AG04449 (cell line): ENCODE measurements at regions not wholly inside any gene's neighbourhood (a gene's known extent, or its start where the extent isn't known, plus 50 kb on each side); places are given as distances from the start of the nearest gene placed in this dataset.

Experiments used
- CTCF ChIA-PET: fragments of 350-600 bp; formaldehyde crosslinking; extraction: SDS; loops from one replicate; lab custom pipeline; 2021; ENCODE audit warnings: antibody characterized with exemption; lab: Yijun Ruan, JAX
- POLR2A ChIA-PET: fragments of 400-600, 350-600 bp; formaldehyde crosslinking; extraction: SDS; loops from one replicate; lab custom pipeline; 2020; ENCODE audit warnings: antibody characterized with exemption, inconsistent platforms; lab: Yijun Ruan, JAX
- DNase-seq: peaks from one replicate; pipeline ENCODE4 v3.0.0-alpha.2; 2010; ENCODE audit warnings: low read depth, low spot score
- H3K4me3 ChIP-seq: 2 replicates; pipeline ENCODE4 v1.5.1; 2011; ENCODE audit warnings: low read depth, mild to moderate bottlenecking, control low read depth, low read length
- TF ChIP-seq, protein P1 (sequence below): IDR thresholded peaks from one replicate; pipeline ENCODE4 v1.5.1; 2011; ENCODE audit warnings: mild to moderate bottlenecking, moderate library complexity, low read length, control low read depth, inconsistent platforms; ENCODE audit not compliant: insufficient read depth; ENCODE audit errors: missing control alignments

DNA sequence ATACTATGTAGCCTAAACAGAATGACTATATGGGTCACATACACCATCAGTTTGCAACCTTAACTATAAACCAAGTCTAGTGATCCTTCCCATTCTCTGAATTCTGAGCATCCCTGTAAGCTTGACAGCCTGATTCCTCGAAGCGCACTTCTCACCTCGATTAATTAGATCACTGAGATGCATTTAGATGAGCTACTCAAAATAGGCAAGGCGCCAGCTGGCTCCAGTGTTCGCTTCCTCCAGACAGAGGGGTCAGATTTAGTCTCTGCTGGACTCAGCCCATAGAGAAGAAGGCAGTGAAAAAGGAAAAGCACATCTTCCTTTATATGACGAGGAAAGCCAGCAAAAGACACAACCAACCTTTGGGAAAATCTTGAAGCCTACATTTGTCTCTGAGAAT, 371.5 kb downstream of the MLLT3 start:
- POLR2A ChIA-PET: no interaction called here
- DNase-seq: no peak
- no peak overlapping the region for H3K4me3 ChIP-seq
- TF ChIP-seq, protein P1, sequence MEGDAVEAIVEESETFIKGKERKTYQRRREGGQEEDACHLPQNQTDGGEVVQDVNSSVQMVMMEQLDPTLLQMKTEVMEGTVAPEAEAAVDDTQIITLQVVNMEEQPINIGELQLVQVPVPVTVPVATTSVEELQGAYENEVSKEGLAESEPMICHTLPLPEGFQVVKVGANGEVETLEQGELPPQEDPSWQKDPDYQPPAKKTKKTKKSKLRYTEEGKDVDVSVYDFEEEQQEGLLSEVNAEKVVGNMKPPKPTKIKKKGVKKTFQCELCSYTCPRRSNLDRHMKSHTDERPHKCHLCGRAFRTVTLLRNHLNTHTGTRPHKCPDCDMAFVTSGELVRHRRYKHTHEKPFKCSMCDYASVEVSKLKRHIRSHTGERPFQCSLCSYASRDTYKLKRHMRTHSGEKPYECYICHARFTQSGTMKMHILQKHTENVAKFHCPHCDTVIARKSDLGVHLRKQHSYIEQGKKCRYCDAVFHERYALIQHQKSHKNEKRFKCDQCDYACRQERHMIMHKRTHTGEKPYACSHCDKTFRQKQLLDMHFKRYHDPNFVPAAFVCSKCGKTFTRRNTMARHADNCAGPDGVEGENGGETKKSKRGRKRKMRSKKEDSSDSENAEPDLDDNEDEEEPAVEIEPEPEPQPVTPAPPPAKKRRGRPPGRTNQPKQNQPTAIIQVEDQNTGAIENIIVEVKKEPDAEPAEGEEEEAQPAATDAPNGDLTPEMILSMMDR: no peak
- CTCF ChIA-PET: interaction anchor here (1.6 kb wide), 1 partner anchor 324 kb away, joined by 3 read pairs; no protein-coding TSS in a partner anchor

GRCh38 chr9:20244271-20244670, 378.0 kb downstream of the MLLT3 start:
- ChIA-PET POLR2A (no interaction called here), CTCF (no interaction called here)
- no peak for DNase-seq
- no peak overlapping the region for H3K4me3 ChIP-seq
- TF ChIP-seq, protein P1: no peak

DNA sequence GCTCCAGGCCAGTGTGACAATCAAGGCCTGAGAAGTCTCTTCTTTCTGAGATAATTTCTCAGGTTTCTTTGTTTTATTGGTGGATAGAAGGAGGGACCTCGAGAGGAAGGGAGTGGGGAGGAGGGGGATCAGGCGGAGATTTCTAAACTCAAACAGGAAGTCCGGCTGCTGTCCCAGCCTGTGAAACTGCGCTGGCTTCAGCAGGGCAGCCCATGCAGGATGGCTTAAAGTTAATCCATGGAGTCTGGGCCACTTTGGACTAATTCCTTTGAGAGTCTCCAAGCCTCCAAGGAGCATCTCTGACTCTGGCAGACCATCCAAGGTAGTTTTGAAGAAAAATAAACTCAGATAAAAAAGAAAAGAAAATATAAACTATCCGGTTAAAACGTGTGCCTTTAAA, 378.5 kb downstream of the MLLT3 start:
- ChIA-PET CTCF (no interaction called here), POLR2A (no interaction called here)
- H3K4me3 ChIP-seq: no peak overlapping the region
- no peak for DNase-seq
- TF ChIP-seq, protein P1: no peak

- ChIA-PET POLR2A (no interaction called here), CTCF (no interaction called here)
- no peak overlapping the region for H3K4me3 ChIP-seq
- no peak for DNase-seq
- TF ChIP-seq, protein P1: no peak
These were observed 379.6 kb downstream of the MLLT3 start for GRCh38 chr9:20242510-20243189.

- H3K4me3 ChIP-seq: no peak overlapping the region
- DNase-seq: no peak
- TF ChIP-seq, protein P1: no peak
- ChIA-PET CTCF (no interaction called here), POLR2A (no interaction called here)
These were observed 381.8 kb downstream of the MLLT3 start for GRCh38 chr9:20240498-20240897.

DNA sequence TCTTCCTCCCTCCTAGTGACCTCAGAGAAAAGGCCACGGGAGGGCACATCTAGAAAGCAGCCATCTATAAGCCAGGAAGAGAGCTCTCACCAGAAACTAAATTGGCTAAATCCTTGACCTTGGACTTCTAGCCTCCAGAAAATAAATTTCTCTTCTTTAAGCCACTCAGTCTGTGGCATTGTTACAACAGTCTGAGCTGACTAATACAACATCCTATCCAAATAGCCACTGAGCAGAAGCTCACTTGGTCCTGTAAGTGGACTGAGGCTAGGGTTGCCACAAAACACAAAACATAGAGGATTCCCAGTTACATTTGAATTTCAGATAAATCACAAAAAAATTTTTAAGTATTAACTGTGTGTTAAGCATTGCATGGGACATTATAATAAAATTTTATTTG, 383.4 kb downstream of the MLLT3 start:
- ChIA-PET CTCF (no interaction called here), POLR2A (interaction anchor here (0.7 kb wide), 1 partner anchor 12 kb away, joined by 3 read pairs; no protein-coding TSS in a partner anchor)
- no peak overlapping the region for H3K4me3 ChIP-seq
- no peak for DNase-seq
- TF ChIP-seq, protein P1: no peak
